ENCODE measurements at regions not wholly inside any gene's neighbourhood (a gene's known extent, or its start where the extent isn't known, plus 50 kb on each side); places are given as distances from the start of the nearest gene placed in this dataset.

DNA sequence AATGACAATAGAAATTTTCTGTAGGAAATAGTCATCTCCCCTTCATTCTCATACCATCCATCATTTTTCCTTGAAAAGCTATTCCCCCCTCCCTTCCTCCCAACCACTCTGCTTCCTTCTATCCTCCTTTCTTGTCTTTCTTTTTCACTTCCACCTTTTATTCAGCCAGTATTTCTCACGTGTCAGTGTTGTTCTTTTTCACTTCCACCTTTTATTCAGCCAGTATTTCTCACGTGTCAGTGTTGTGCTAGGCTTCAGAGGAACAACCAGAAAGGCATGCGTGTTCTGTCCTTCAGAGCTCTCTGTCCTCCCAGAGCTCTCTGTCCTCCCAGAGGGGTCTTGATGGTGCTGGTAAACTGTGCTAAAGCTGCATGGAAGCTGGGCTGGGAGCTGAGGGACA, 419.6 kb downstream of the GADD45G start:
- Histone ChIP-seq H3K9me3 (ENCODE audit: control insufficient read depth, low read length) (no peaks in the 10 kb centered on the region), H3K27me3 (ENCODE audit: control insufficient read depth, insufficient read depth, low read length, poor library complexity, severe bottlenecking) (no peaks in the 10 kb centered on the region), H3K4me3 (ENCODE audit: low read length) (no peak overlapping the region), H3K4me1 (ENCODE audit: control insufficient read depth, insufficient read depth, low read length) (no peaks in the 10 kb centered on the region), H3K36me3 (ENCODE audit: control insufficient read depth, insufficient read depth, low read length) (no peaks in the 10 kb centered on the region), H3K9ac (ENCODE audit: extremely low read depth, low read length, poor library complexity, severe bottlenecking) (no peak overlapping the region), H3K27ac (ENCODE audit: low read depth, low read length) (no peak overlapping the region)
- H3K36me3 Mint-ChIP-seq (ENCODE audit: low read depth), result no peaks in the 10 kb centered on the region
- H3K27me3 Mint-ChIP-seq (ENCODE audit: insufficient read depth), result peaks cover 7% of the 10 kb centered on the region
- H3K27ac Mint-ChIP-seq, result no peak overlapping the region
- TF ChIP-seq, protein P1, sequence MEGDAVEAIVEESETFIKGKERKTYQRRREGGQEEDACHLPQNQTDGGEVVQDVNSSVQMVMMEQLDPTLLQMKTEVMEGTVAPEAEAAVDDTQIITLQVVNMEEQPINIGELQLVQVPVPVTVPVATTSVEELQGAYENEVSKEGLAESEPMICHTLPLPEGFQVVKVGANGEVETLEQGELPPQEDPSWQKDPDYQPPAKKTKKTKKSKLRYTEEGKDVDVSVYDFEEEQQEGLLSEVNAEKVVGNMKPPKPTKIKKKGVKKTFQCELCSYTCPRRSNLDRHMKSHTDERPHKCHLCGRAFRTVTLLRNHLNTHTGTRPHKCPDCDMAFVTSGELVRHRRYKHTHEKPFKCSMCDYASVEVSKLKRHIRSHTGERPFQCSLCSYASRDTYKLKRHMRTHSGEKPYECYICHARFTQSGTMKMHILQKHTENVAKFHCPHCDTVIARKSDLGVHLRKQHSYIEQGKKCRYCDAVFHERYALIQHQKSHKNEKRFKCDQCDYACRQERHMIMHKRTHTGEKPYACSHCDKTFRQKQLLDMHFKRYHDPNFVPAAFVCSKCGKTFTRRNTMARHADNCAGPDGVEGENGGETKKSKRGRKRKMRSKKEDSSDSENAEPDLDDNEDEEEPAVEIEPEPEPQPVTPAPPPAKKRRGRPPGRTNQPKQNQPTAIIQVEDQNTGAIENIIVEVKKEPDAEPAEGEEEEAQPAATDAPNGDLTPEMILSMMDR (conservative IDR thresholded peaks at IDR 0.05), result no peak
- 75 to 80% methylated on average over 1 to 3 of the region's 3 CpGs for WGBS, 2 experiments (ENCODE audit: insufficient coverage in 1 of 2, insufficient read length in 1 of 2)
- H3K4me1 Mint-ChIP-seq, result peaks cover 2% of the 10 kb centered on the region
- H3K9me3 Mint-ChIP-seq, result peaks cover 6% of the 10 kb centered on the region
- no peak for DNase-seq
- no peak overlapping the region for H3K4me3 Mint-ChIP-seq

DNA sequence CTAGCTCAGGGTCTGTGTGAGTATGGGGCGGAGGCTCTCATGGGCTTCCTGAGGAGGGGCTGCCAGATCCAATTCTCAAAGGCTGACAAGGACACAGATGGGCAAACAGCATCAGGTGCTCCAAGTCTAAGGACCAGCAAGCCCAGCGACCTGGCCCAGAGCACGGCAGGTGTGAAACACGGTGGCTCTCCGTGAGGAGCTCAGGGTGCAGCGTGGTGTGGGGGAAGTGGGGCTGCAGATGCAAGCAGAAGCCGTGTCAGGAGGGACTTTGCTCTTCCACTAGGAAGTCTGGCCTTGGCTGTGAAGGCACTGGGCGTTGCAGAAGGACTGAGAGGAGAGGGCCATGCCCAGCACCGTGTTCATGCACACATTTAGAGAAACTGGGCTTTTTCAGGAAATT, 420.0 kb downstream of the GADD45G start:
- H3K9me3 Mint-ChIP-seq, result peaks cover 6% of the 10 kb centered on the region
- 91% methylated on average over 8 to 9 of the region's 9 CpGs for WGBS, 2 experiments (ENCODE audit: insufficient coverage in 1 of 2, insufficient read length in 1 of 2)

DNA sequence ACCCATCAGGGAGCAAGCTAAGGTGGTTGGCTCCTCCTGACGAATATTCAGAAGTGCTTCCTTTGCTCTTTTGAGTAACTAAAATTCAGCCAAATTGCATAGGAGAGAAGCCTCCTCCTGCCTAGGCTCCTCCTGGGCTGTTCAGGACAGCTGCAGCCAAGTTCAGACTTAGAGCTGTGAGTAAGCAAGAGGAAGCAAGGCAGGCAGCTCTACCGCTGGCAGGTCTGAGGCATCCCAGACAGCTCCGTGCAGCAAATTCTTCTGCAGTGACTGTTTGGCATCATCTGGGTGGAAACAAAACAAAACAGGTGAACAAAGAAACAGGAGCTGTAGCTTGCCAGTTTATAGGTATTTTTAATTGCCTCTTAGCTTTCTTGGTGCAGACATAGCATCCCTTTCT, 421.0 kb downstream of the GADD45G start:
- Mint-ChIP-seq H3K27ac (no peak overlapping the region), H3K36me3 (ENCODE audit: low read depth) (no peaks in the 10 kb centered on the region), H3K27me3 (ENCODE audit: insufficient read depth) (peaks cover 7% of the 10 kb centered on the region), H3K4me3 (no peak overlapping the region), H3K9me3 (peaks cover 6% of the 10 kb centered on the region), H3K4me1 (peaks cover 2% of the 10 kb centered on the region)
- TF ChIP-seq, protein P1 (conservative IDR thresholded peaks at IDR 0.05), result no peak
- H3K9ac ChIP-seq (ENCODE audit: extremely low read depth, low read length, poor library complexity, severe bottlenecking), result no peak overlapping the region
- WGBS, 2 experiments (ENCODE audit: insufficient coverage in 1 of 2, insufficient read length in 1 of 2), result 66 to 86% methylated on average over 1 to 3 of the region's 3 CpGs
- no peaks in the 10 kb centered on the region for H3K9me3 ChIP-seq (ENCODE audit: control insufficient read depth, low read length)
- no peaks in the 10 kb centered on the region for H3K27me3 ChIP-seq (ENCODE audit: control insufficient read depth, insufficient read depth, low read length, poor library complexity, severe bottlenecking)
- H3K27ac ChIP-seq (ENCODE audit: low read depth, low read length), result no peak overlapping the region
- no peaks in the 10 kb centered on the region for H3K4me1 ChIP-seq (ENCODE audit: control insufficient read depth, insufficient read depth, low read length)
- no peak for DNase-seq
- no peaks in the 10 kb centered on the region for H3K36me3 ChIP-seq (ENCODE audit: control insufficient read depth, insufficient read depth, low read length)
- no peak overlapping the region for H3K4me3 ChIP-seq (ENCODE audit: low read length)

More for the DNA sequence above, 420.0 kb downstream of the GADD45G start:
- no peaks in the 10 kb centered on the region for H3K4me1 ChIP-seq (ENCODE audit: control insufficient read depth, insufficient read depth, low read length)
- DNase-seq, result no peak
- H3K9me3 ChIP-seq (ENCODE audit: control insufficient read depth, low read length), result no peaks in the 10 kb centered on the region
- no peak overlapping the region for H3K9ac ChIP-seq (ENCODE audit: extremely low read depth, low read length, poor library complexity, severe bottlenecking)
- TF ChIP-seq, protein P1 (conservative IDR thresholded peaks at IDR 0.05), result no peak
- Mint-ChIP-seq H3K4me3 (no peak overlapping the region), H3K27ac (no peak overlapping the region), H3K27me3 (ENCODE audit: insufficient read depth) (peaks cover 7% of the 10 kb centered on the region), H3K36me3 (ENCODE audit: low read depth) (no peaks in the 10 kb centered on the region), H3K4me1 (peaks cover 2% of the 10 kb centered on the region)
- H3K36me3 ChIP-seq (ENCODE audit: control insufficient read depth, insufficient read depth, low read length), result no peaks in the 10 kb centered on the region
- H3K4me3 ChIP-seq (ENCODE audit: low read length), result no peak overlapping the region
- H3K27ac ChIP-seq (ENCODE audit: low read depth, low read length), result no peak overlapping the region
- no peaks in the 10 kb centered on the region for H3K27me3 ChIP-seq (ENCODE audit: control insufficient read depth, insufficient read depth, low read length, poor library complexity, severe bottlenecking)

All from endodermal cell (in vitro differentiated cells).